ENCODE measurements at regions not wholly inside any gene's neighbourhood (a gene's known extent, or its start where the extent isn't known, plus 50 kb on each side); places are given as distances from the start of the nearest gene placed in this dataset.

GRCh38 chr2:173828189-173829142 lies 136.7 kb downstream of the SP3 start:
- TF ChIP-seq CTCF (IDR thresholded peaks at IDR 0.05; ENCODE audit: insufficient read depth, low read depth, low read length), result no peak
- no peak overlapping the region for H3K4me3 ChIP-seq (ENCODE audit: low read depth, low read length)
- DNase-seq (ENCODE audit: low read depth), result no peak

- DNase-seq (ENCODE audit: low read depth), result no peak
- TF ChIP-seq CTCF (IDR thresholded peaks at IDR 0.05; ENCODE audit: insufficient read depth, low read depth, low read length), result no peak
- H3K4me3 ChIP-seq (ENCODE audit: low read depth, low read length), result no peak overlapping the region
Measured at GRCh38 chr2:173829727-173830126, 135.4 kb downstream of the SP3 start.

- peak; percentile 8 for DNase-seq (ENCODE audit: low read depth)
- H3K4me3 ChIP-seq (ENCODE audit: low read depth, low read length), result no peak overlapping the region
- no peak for TF ChIP-seq CTCF (IDR thresholded peaks at IDR 0.05; ENCODE audit: insufficient read depth, low read depth, low read length)
Measured at GRCh38 chr2:173830170-173830569, 135.0 kb downstream of the SP3 start.

GRCh38 chr2:173831312-173832229 lies 133.6 kb downstream of the SP3 start:
- TF ChIP-seq CTCF (IDR thresholded peaks at IDR 0.05; ENCODE audit: insufficient read depth, low read depth, low read length), result no peak
- no peak overlapping the region for H3K4me3 ChIP-seq (ENCODE audit: low read depth, low read length)
- DNase-seq (ENCODE audit: low read depth), result peak; percentile 84

GRCh38 chr2:173834141-173834540 lies 131.0 kb downstream of the SP3 start:
- TF ChIP-seq CTCF (IDR thresholded peaks at IDR 0.05; ENCODE audit: insufficient read depth, low read depth, low read length), result no peak

GRCh38 chr2:173835726-173836125 lies 129.4 kb downstream of the SP3 start:
- no peak for TF ChIP-seq CTCF (IDR thresholded peaks at IDR 0.05; ENCODE audit: insufficient read depth, low read depth, low read length)
- no peak overlapping the region for H3K4me3 ChIP-seq (ENCODE audit: low read depth, low read length)
- DNase-seq (ENCODE audit: low read depth), result no peak

More at GRCh38 chr2:173834141-173834540, 131.0 kb downstream of the SP3 start:
- DNase-seq (ENCODE audit: low read depth), result no peak
- H3K4me3 ChIP-seq (ENCODE audit: low read depth, low read length), result no peak overlapping the region
